B cell (primary cell): ENCODE measurements at regions not wholly inside any gene's neighbourhood (a gene's known extent, or its start where the extent isn't known, plus 50 kb on each side); places are given as distances from the start of the nearest gene placed in this dataset.

ENCODE experiments used
- CTCF ChIP-seq: fragments of 200-600 bp; IDR thresholded peaks from one replicate; pipeline ENCODE4 v1.8.0; 2022; ENCODE audit warnings: antibody characterized with exemption, mild to moderate bottlenecking
- EZH2 ChIP-seq: IDR thresholded peaks from 2 replicates; pipeline ENCODE4 v1.6.1; 2012; ENCODE audit warnings: borderline replicate concordance, low read depth, mild to moderate bottlenecking, moderate library complexity, low read length; ENCODE audit not compliant: insufficient read depth, poor library complexity, severe bottlenecking

- no peak for TF ChIP-seq CTCF
- no peak for TF ChIP-seq EZH2
These were observed 96.3 kb upstream of the SLC6A6 start for GRCh38 chr3:14306142-14306541.
